ENCODE measurements at regions not wholly inside any gene's neighbourhood (a gene's known extent, or its start where the extent isn't known, plus 50 kb on each side); places are given as distances from the start of the nearest gene placed in this dataset.

DNA sequence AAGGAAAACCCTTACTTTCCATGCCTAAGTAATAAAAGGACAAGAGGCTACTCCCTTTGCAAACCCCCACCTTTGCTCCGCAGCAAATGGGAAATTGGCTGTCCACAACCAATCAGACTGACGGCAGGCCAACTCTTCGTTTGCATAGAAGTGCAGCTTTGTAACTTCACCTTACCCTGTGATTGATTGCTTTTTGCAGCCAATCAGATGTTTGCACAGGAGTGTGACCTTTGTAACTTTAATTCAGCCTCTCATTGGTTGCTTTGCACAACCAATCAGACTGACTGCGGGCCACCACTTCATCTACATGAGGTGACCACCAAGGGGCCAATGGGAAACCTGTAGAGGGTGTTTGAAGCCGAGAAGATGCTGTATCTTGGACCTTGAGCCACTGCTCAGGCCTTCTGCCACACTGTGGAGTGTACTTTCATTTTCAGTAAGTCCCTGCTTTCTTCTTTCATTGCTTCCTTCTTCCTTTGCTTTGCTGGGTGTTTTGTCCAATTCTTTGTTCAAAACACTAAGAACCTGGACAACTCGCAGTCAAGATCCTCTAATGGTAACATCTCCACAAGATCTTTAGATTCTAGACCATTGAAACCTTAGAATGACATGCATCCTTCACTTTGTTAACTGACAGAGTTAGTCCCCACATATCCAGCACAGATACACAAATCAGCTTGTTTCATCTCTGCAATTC is 51.3 kb upstream of the FREM1 start:
- no peak for DNase-seq

DNA sequence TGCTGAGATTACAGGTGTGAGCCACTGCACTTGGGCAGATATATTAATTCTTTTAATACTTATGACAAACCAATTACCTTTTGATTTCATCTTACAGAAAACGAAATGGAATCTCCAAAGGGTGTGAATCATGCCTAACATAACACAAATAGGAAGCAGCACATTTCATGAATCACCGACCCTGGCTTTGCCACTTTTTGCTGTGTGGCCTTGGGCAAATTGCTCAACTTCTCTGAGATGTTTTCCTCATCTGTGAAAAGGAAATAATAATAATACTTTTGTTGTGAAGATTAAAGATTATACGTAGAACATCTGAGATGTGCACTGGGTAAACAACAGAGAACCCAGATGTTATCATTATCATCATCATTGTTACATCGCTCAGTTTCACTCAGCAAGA is 50.7 kb upstream of the FREM1 start:
- DNase-seq: no peak
